GM12891 (cell line): ENCODE measurements at regions not wholly inside any gene's neighbourhood (a gene's known extent, or its start where the extent isn't known, plus 50 kb on each side); places are given as distances from the start of the nearest gene placed in this dataset.

Experiments
- PAX5 ChIP-seq: IDR thresholded peaks from 2 replicates; pipeline ENCODE4 v1.6.1; 2011; ENCODE audit warnings: low read length, moderate library complexity, mild to moderate bottlenecking; ENCODE audit not compliant: insufficient read depth, severe bottlenecking
- POLR2A ChIP-seq: IDR thresholded peaks from 2 replicates; pipeline ENCODE4 v1.6.1; 2011; ENCODE audit warnings: low read depth, low read length, control low read depth
- POLR2AphosphoS5 ChIP-seq: IDR thresholded peaks from 2 replicates; pipeline ENCODE4 v1.6.1; 2011; ENCODE audit warnings: low read depth, low read length, control low read depth
- SPI1 ChIP-seq: IDR thresholded peaks from 2 replicates; pipeline ENCODE4 v1.6.1; 2011; ENCODE audit warnings: low read depth, low read length, control low read depth
- TAF1 ChIP-seq: IDR thresholded peaks from 2 replicates; pipeline ENCODE4 v1.6.1; 2011; ENCODE audit warnings: low read depth, low read length, control low read depth

DNA sequence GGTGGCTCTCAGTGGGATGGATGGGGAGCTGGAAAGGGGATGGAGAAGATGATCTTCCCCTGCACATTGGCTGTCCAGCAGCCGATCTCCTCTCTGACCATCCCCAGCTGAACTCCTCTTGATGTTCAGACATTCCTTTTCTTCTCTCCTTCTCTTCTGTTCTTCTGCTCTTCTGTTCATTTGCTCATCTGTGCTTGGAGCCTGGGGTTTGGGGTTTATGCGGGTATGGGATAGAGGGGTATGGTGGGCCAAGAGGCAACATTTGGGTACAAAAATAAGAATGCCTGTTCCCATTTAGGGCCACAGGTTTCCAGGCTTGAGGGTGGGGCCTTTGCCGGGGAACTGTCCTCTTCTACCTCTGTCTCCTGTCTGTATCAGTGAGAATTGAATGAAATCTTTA is 205.4 kb upstream of the XYLT1 start:
- TF ChIP-seq POLR2AphosphoS5 (no peak), POLR2A (no peak), PAX5 (no peak), TAF1 (no peak), SPI1 (no peak)
